ENCODE measurements at regions not wholly inside any gene's neighbourhood (a gene's known extent, or its start where the extent isn't known, plus 50 kb on each side); places are given as distances from the start of the nearest gene placed in this dataset.

- DNase-seq (ENCODE audit: low read depth in 2 of 2): peak; percentile 74
These were observed 376.7 kb downstream of the DNAH5 start for GRCh38 chr5:13567819-13568218.

GRCh38 chr5:13566871-13567339 is 377.6 kb downstream of the DNAH5 start:
- DNase-seq (ENCODE audit: low read depth in 2 of 2): peak; percentile 83 to 84

- no peak for DNase-seq (ENCODE audit: low read depth in 2 of 2)
These were observed 386.1 kb downstream of the DNAH5 start for GRCh38 chr5:13558408-13558807.

GRCh38 chr5:13553896-13554295 is 390.6 kb downstream of the DNAH5 start:
- DNase-seq (ENCODE audit: low read depth in 2 of 2): no peak

GRCh38 chr5:13552361-13552760 is 392.1 kb downstream of the DNAH5 start:
- no peak for DNase-seq (ENCODE audit: low read depth in 2 of 2)

- DNase-seq (ENCODE audit: low read depth in 2 of 2): no peak
These were observed 392.8 kb downstream of the DNAH5 start for GRCh38 chr5:13551645-13552044.

- DNase-seq (ENCODE audit: low read depth in 2 of 2): no peak
These were observed 404.2 kb downstream of the DNAH5 start for GRCh38 chr5:13540168-13540750.

GRCh38 chr5:13536933-13537332 is 407.6 kb downstream of the DNAH5 start:
- no peak for DNase-seq (ENCODE audit: low read depth in 2 of 2)

GRCh38 chr5:13533833-13534232 is 410.7 kb downstream of the DNAH5 start:
- no peak for DNase-seq (ENCODE audit: low read depth in 2 of 2)

- no peak for DNase-seq (ENCODE audit: low read depth in 2 of 2)
These were observed 415.2 kb downstream of the DNAH5 start for GRCh38 chr5:13529300-13529699.

- DNase-seq (ENCODE audit: low read depth in 2 of 2): no peak
These were observed 419.6 kb downstream of the DNAH5 start for GRCh38 chr5:13524936-13525335.

GRCh38 chr5:13519131-13519530 is 425.4 kb downstream of the DNAH5 start:
- no peak for DNase-seq (ENCODE audit: low read depth in 2 of 2)

GRCh38 chr5:13516195-13516594 is 428.3 kb downstream of the DNAH5 start:
- DNase-seq (ENCODE audit: low read depth in 2 of 2): no peak

GRCh38 chr5:13511442-13511841 is 433.0 kb downstream of the DNAH5 start:
- DNase-seq (ENCODE audit: low read depth in 2 of 2): no peak

- no peak for DNase-seq (ENCODE audit: low read depth in 2 of 2)
These were observed 433.9 kb downstream of the DNAH5 start for GRCh38 chr5:13510616-13511015.

GRCh38 chr5:13508559-13508958 is 435.9 kb downstream of the DNAH5 start:
- no peak for DNase-seq (ENCODE audit: low read depth in 2 of 2)

- no peak for DNase-seq (ENCODE audit: low read depth in 2 of 2)
These were observed 439.2 kb downstream of the DNAH5 start for GRCh38 chr5:13505326-13505725.

GRCh38 chr5:13503017-13503416 is 441.5 kb downstream of the DNAH5 start:
- DNase-seq (ENCODE audit: low read depth in 2 of 2): no peak

- no peak for DNase-seq (ENCODE audit: low read depth in 2 of 2)
These were observed 443.3 kb downstream of the DNAH5 start for GRCh38 chr5:13501176-13501575.

GRCh38 chr5:13498279-13498678 is 446.2 kb downstream of the DNAH5 start:
- DNase-seq (ENCODE audit: low read depth in 2 of 2): no peak

- no peak for DNase-seq (ENCODE audit: low read depth in 2 of 2)
These were observed 456.1 kb downstream of the DNAH5 start for GRCh38 chr5:13488254-13488931.

GRCh38 chr5:13480834-13481233 is 463.7 kb downstream of the DNAH5 start:
- DNase-seq (ENCODE audit: low read depth in 2 of 2): no peak

GRCh38 chr5:13478831-13479465 is 465.5 kb downstream of the DNAH5 start:
- peak in 1 of 2 experiments; percentile 2 for DNase-seq (ENCODE audit: low read depth in 2 of 2)
